ENCODE measurements at regions not wholly inside any gene's neighbourhood (a gene's known extent, or its start where the extent isn't known, plus 50 kb on each side); places are given as distances from the start of the nearest gene placed in this dataset.

DNA sequence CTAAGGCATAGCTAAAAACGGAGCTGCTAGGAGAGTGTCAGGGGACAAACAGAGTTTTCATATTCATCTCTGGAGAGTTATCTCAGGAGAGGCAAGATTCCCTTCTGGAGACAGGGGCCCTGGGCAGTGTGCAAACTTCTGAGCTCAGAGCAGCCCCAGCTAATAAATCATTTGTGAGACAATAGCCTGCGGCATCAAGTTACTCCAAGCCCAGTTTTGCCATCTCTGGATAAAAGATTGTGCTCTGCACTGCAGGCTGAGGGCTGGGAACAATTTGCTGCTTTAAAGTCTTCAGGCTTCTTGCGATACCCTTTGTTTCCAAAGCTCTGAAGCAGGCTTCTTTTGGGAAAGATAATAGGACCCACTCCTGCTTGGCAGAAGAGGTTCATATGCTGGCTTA, 164.3 kb upstream of the BRINP1 start:
- no peaks in the 10 kb centered on the region for H3K9me3 ChIP-seq (ENCODE audit: low read depth, low read length)
- H2AFZ ChIP-seq (ENCODE audit: low read length): no peak overlapping the region
- no peak overlapping the region for H3K4me3 ChIP-seq (ENCODE audit: insufficient read depth, low read length)
- TF ChIP-seq, protein P1, sequence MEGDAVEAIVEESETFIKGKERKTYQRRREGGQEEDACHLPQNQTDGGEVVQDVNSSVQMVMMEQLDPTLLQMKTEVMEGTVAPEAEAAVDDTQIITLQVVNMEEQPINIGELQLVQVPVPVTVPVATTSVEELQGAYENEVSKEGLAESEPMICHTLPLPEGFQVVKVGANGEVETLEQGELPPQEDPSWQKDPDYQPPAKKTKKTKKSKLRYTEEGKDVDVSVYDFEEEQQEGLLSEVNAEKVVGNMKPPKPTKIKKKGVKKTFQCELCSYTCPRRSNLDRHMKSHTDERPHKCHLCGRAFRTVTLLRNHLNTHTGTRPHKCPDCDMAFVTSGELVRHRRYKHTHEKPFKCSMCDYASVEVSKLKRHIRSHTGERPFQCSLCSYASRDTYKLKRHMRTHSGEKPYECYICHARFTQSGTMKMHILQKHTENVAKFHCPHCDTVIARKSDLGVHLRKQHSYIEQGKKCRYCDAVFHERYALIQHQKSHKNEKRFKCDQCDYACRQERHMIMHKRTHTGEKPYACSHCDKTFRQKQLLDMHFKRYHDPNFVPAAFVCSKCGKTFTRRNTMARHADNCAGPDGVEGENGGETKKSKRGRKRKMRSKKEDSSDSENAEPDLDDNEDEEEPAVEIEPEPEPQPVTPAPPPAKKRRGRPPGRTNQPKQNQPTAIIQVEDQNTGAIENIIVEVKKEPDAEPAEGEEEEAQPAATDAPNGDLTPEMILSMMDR (IDR thresholded peaks at IDR 0.05; ENCODE audit: extremely low read depth, low read depth, low read length): no peak
- H3K36me3 ChIP-seq (ENCODE audit: insufficient read depth, low read length): no peaks in the 10 kb centered on the region
- DNase-seq (ENCODE audit: insufficient read length, low spot score, missing footprints): no peak
- H3K4me1 ChIP-seq (ENCODE audit: insufficient read depth, low read length): no peaks in the 10 kb centered on the region
- no peaks in the 10 kb centered on the region for H4K20me1 ChIP-seq (ENCODE audit: insufficient read depth, low read length)
- H3K79me2 ChIP-seq (ENCODE audit: insufficient read depth, low read length): no peaks in the 10 kb centered on the region
- no peak overlapping the region for H3K27ac ChIP-seq (ENCODE audit: low read depth, low read length)
- H3K27me3 ChIP-seq (ENCODE audit: insufficient read depth, low read length): no peaks in the 10 kb centered on the region
- no peak overlapping the region for H3K4me2 ChIP-seq (ENCODE audit: insufficient read depth, low read length)

DNA sequence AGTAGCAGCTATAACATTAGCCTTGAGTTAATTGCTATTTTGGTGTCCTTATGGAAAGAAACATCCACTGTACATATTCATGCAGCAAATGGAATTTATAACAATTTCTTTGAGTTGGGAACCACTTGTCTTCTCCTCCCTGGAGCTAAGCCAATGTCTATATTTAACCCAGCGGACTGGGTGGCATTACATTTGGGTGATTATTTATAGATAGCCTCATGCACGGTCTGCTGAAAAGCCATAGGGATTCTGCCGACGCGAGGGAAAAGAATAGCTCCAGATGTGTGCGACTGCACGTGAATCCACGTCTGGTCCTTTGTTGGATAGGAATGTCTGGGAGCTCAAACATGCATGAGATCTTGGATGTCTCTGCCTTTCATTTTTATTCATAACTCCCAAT, 157.5 kb upstream of the BRINP1 start:
- no peak for DNase-seq (ENCODE audit: insufficient read length, low spot score, missing footprints)
- Histone ChIP-seq H3K4me3 (ENCODE audit: insufficient read depth, low read length) (no peak overlapping the region), H3K27ac (ENCODE audit: low read depth, low read length) (no peak overlapping the region), H2AFZ (ENCODE audit: low read length) (no peak overlapping the region), H3K36me3 (ENCODE audit: insufficient read depth, low read length) (no peaks in the 10 kb centered on the region), H3K4me2 (ENCODE audit: insufficient read depth, low read length) (no peak overlapping the region), H3K79me2 (ENCODE audit: insufficient read depth, low read length) (no peaks in the 10 kb centered on the region), H4K20me1 (ENCODE audit: insufficient read depth, low read length) (no peaks in the 10 kb centered on the region), H3K4me1 (ENCODE audit: insufficient read depth, low read length) (no peaks in the 10 kb centered on the region), H3K27me3 (ENCODE audit: insufficient read depth, low read length) (no peaks in the 10 kb centered on the region), H3K9me3 (ENCODE audit: low read depth, low read length) (no peaks in the 10 kb centered on the region)
- TF ChIP-seq, protein P1 (IDR thresholded peaks at IDR 0.05; ENCODE audit: extremely low read depth, low read depth, low read length): no peak

DNA sequence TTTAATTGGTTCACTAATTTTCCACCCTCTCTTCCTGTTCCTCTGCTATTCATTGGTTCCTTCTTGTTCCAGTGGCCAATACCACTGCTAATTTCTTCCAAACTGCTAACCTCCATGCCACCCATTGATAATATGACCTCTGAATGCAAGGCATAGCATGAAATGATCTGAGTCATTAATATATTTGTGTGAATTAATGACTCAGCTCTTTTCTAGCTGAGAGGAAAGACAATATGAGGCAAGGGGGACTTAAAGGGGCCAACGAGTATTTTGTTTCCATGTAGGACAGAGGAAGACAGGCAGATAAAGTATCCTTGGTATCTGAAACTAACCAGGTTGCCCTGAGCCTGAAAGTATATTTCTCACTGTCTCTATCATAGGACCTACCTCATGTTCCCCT, 154.3 kb upstream of the BRINP1 start:
- Histone ChIP-seq H3K79me2 (ENCODE audit: insufficient read depth, low read length) (no peaks in the 10 kb centered on the region), H3K9me3 (ENCODE audit: low read depth, low read length) (no peaks in the 10 kb centered on the region), H3K4me1 (ENCODE audit: insufficient read depth, low read length) (no peaks in the 10 kb centered on the region), H3K4me3 (ENCODE audit: insufficient read depth, low read length) (no peak overlapping the region), H3K4me2 (ENCODE audit: insufficient read depth, low read length) (no peak overlapping the region), H2AFZ (ENCODE audit: low read length) (no peak overlapping the region), H3K27ac (ENCODE audit: low read depth, low read length) (no peak overlapping the region), H3K36me3 (ENCODE audit: insufficient read depth, low read length) (no peaks in the 10 kb centered on the region), H4K20me1 (ENCODE audit: insufficient read depth, low read length) (no peaks in the 10 kb centered on the region), H3K27me3 (ENCODE audit: insufficient read depth, low read length) (no peaks in the 10 kb centered on the region)
- DNase-seq (ENCODE audit: insufficient read length, low spot score, missing footprints): no peak
- TF ChIP-seq, protein P1 (IDR thresholded peaks at IDR 0.05; ENCODE audit: extremely low read depth, low read depth, low read length): no peak

DNA sequence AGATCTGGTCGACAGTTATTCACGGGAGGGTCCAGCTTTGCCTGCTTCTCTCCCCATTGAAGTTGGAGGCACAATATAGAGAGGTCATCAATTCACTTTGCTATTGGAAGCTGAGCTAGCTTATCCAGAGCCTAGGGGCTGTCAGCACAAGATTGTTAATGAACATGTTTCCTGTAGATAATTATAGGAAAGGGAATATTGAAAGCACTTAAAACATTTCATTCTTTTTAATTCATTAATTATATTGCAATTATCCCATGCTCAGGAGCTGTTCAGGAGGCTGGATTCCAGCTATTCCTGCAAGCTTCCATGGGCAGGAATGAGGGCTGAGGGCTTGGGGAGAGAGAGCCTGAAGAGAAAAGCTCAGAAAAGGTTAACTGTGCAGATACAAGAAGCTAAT, 153.1 kb upstream of the BRINP1 start:
- DNase-seq (ENCODE audit: insufficient read length, low spot score, missing footprints): no peak
- Histone ChIP-seq H3K27me3 (ENCODE audit: insufficient read depth, low read length) (no peaks in the 10 kb centered on the region), H3K4me2 (ENCODE audit: insufficient read depth, low read length) (no peak overlapping the region), H4K20me1 (ENCODE audit: insufficient read depth, low read length) (no peaks in the 10 kb centered on the region), H3K27ac (ENCODE audit: low read depth, low read length) (no peak overlapping the region), H3K4me1 (ENCODE audit: insufficient read depth, low read length) (no peaks in the 10 kb centered on the region), H3K4me3 (ENCODE audit: insufficient read depth, low read length) (no peak overlapping the region), H3K9me3 (ENCODE audit: low read depth, low read length) (no peaks in the 10 kb centered on the region), H3K79me2 (ENCODE audit: insufficient read depth, low read length) (no peaks in the 10 kb centered on the region), H2AFZ (ENCODE audit: low read length) (no peak overlapping the region), H3K36me3 (ENCODE audit: insufficient read depth, low read length) (no peaks in the 10 kb centered on the region)
- TF ChIP-seq, protein P1 (IDR thresholded peaks at IDR 0.05; ENCODE audit: extremely low read depth, low read depth, low read length): no peak

All from osteoblast (primary cell).